Mucosa of rectum (tissue), 2 donors: ENCODE measurements at regions not wholly inside any gene's neighbourhood (a gene's known extent, or its start where the extent isn't known, plus 50 kb on each side); places are given as distances from the start of the nearest gene placed in this dataset.

Experiments used
- H3K27ac ChIP-seq, 2 donors: one replicate each; pipeline ENCODE4 v1.7.0; 2013; ENCODE audit warnings: inconsistent platforms in 2 of 2, low read depth in 2 of 2, low read length in 2 of 2
- H3K27me3 ChIP-seq, 2 donors: one replicate each; pipeline ENCODE4 v1.7.0; 2013; ENCODE audit warnings: low read length in 2 of 2; ENCODE audit not compliant: control insufficient read depth in 2 of 2, insufficient read depth in 2 of 2
- H3K36me3 ChIP-seq, 2 donors: one replicate each; pipeline ENCODE4 v1.7.0; 2013; ENCODE audit warnings: low read length in 2 of 2; ENCODE audit not compliant: control insufficient read depth in 2 of 2, insufficient read depth in 2 of 2
- H3K4me1 ChIP-seq, 2 donors: one replicate each; pipeline ENCODE4 v1.7.0; 2013; ENCODE audit warnings: low read length in 2 of 2, mild to moderate bottlenecking in 1 of 2; ENCODE audit not compliant: control insufficient read depth in 2 of 2, insufficient read depth in 2 of 2
- H3K4me3 ChIP-seq, 2 donors: one replicate each; pipeline ENCODE4 v1.7.0; 2013; ENCODE audit warnings: low read length in 2 of 2
- H3K9ac ChIP-seq, 2 donors: one replicate each; pipeline ENCODE4 v1.7.0; 2013; ENCODE audit warnings: low read length in 2 of 2, low read depth in 1 of 2, mild to moderate bottlenecking in 1 of 2
- H3K9me3 ChIP-seq, 2 donors: one replicate each; pipeline ENCODE4 v1.7.0; 2013; ENCODE audit warnings: low read length in 2 of 2; ENCODE audit not compliant: control insufficient read depth in 2 of 2
- donor health status: healthy.
- donor health status: Normal muscosa, but diverticular disease.

DNA sequence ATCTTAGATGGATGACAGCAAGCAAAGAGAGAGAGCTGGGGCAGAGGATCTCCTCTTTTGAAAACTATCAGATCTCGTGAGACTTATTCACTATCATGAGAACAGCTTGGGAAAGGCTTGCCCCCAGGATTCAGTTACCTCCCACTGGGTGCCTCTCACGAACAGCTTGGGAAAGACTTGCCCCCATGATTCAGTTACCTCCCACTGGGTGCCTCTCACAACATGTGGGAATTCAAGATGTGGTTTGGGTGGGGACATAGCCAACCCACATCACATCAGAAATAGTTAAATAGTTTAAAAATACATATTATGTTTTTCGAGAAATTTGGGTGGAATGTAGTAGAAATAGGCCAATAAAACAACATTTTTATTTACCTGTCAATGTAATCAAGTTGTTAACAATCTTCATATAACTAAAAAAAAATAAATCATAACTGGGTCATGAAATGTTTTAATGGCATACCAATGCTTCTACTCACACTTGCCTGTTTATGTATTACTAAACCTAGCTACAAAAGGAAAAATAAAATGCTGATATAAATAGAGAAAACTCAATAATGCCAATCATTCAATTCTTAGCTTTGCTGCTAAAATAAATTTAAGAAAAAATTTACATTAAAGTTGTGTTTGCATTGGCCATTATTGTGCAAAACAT lies 608.9 kb downstream of the SUCLG1 start:
- no peak overlapping the region for H3K4me3 ChIP-seq
- no peak overlapping the region for H3K9ac ChIP-seq
- H3K36me3 ChIP-seq: no peaks in the 10 kb centered on the region
- no peaks in the 10 kb centered on the region for H3K9me3 ChIP-seq
- no peaks in the 10 kb centered on the region for H3K27me3 ChIP-seq
- H3K27ac ChIP-seq: no peak overlapping the region
- H3K4me1 ChIP-seq: no peaks in the 10 kb centered on the region

DNA sequence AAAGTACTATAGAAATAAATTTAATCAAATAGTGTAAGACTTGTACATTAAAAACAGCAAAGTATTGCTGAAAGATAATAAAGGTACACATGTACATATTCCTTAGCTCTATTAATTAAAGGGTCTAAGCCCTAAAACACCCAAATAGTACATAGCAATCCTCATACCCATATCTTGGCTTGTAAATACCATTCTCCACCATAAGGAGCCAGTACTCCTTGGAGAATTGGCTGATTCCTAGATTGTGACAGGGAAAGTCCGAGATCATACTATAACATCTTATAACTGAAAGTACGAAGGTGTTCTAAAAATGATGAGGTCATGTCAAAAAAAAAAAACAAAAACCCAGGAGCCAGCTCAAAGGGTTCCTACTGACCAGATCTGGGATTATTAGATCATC lies 614.6 kb downstream of the SUCLG1 start:
- H3K36me3 ChIP-seq: no peaks in the 10 kb centered on the region
- no peak overlapping the region for H3K9ac ChIP-seq
- no peaks in the 10 kb centered on the region for H3K9me3 ChIP-seq
- H3K27ac ChIP-seq: no peak overlapping the region
- peaks cover 0 to 3% of the 10 kb centered on the region in 2 donors for H3K4me1 ChIP-seq
- H3K27me3 ChIP-seq: no peaks in the 10 kb centered on the region
- no peak overlapping the region for H3K4me3 ChIP-seq

DNA sequence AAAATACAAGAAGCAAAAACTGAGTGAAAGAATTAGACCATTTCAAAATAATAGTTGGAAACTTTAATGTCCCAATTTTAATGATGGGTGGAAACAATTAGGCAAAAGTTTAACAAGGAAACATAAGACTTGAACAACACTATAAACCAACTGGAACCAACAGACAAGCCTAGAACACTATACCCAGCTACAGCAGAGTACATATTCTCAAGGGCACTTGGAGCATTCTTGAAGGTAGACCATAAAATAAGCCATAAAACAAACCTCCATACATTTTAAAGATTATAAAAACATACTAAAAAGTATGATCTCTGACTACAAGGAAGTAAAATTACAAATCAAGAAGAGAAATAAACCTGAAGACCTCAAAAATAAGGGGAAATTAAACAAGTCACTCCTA lies 616.7 kb downstream of the SUCLG1 start:
- H3K9ac ChIP-seq: no peak overlapping the region
- H3K4me1 ChIP-seq: peaks cover 2 to 3% of the 10 kb centered on the region in 2 donors
- H3K36me3 ChIP-seq: no peaks in the 10 kb centered on the region
- H3K9me3 ChIP-seq: no peaks in the 10 kb centered on the region
- H3K27ac ChIP-seq: peak overlapping the region in 1 of 2 donors; percentile 22
- no peak overlapping the region for H3K4me3 ChIP-seq
- H3K27me3 ChIP-seq: no peaks in the 10 kb centered on the region

DNA sequence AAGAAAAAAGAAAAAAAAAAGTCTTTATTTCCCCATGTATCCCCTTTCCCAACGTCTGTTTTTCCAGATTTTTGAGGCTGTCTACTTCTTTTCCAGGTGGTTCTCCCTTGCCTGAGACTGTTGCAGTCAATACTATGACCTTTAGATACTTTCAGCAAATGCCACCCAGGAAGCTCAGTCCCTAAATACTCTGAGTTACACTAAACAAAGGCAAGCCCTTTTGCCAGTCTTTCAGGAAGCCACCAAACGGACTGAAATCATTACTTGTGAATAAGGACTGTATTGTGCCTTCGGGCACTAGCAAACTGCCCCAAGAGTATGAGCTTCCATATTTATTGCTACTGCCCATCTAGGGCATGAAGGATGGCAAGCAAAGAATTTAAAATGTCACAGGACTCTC lies 621.3 kb downstream of the SUCLG1 start:
- Histone ChIP-seq H3K27me3 (no peaks in the 10 kb centered on the region), H3K27ac (no peak overlapping the region), H3K4me3 (no peak overlapping the region), H3K4me1 (peaks cover under 1 to 2% of the 10 kb centered on the region in 2 donors), H3K9ac (no peak overlapping the region), H3K9me3 (no peaks in the 10 kb centered on the region), H3K36me3 (no peaks in the 10 kb centered on the region)

DNA sequence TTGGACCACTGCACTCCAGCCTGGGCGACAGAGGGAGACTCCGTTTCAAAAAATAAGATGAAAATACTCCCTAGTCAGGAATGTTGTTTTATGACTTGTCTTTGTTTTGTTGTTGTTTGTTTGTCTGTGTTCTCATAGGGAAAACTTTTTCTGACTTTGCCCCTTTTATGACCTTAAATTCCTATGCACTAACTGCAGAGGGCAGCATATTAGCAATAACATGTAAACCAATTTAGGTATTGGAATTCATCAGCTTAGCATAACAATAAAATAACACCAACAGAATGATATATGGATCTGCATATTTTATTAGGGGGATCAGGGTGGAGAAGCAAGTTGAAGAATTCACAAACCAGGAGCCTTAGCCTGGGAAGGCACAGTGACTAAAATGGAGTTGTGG lies 631.5 kb downstream of the SUCLG1 start:
- Histone ChIP-seq H3K27ac (no peak overlapping the region), H3K4me1 (no peaks in the 10 kb centered on the region), H3K9me3 (no peaks in the 10 kb centered on the region), H3K9ac (no peak overlapping the region), H3K4me3 (no peak overlapping the region), H3K36me3 (no peaks in the 10 kb centered on the region), H3K27me3 (no peaks in the 10 kb centered on the region)

DNA sequence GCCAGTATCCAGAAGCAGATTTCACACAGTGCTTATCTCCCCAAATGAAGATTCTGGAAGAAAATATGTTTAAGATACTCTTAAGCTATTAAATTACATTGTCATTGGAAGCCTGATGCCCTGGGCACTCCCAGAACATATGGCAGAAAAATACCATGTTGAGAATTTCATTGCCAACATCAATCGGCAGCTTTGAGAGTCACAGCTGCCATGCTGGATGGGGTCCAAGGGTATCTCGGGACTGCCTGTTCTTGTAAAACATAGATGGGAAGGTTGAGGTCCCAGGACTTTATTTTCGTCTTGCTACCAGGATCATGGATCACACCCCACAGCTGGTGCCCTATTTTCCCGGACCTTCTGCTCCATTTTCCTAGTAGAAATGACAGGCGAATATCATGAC lies 632.5 kb downstream of the SUCLG1 start:
- Histone ChIP-seq H3K36me3 (no peaks in the 10 kb centered on the region), H3K4me1 (no peaks in the 10 kb centered on the region), H3K27ac (no peak overlapping the region), H3K4me3 (no peak overlapping the region), H3K9ac (no peak overlapping the region), H3K27me3 (no peaks in the 10 kb centered on the region), H3K9me3 (no peaks in the 10 kb centered on the region)

DNA sequence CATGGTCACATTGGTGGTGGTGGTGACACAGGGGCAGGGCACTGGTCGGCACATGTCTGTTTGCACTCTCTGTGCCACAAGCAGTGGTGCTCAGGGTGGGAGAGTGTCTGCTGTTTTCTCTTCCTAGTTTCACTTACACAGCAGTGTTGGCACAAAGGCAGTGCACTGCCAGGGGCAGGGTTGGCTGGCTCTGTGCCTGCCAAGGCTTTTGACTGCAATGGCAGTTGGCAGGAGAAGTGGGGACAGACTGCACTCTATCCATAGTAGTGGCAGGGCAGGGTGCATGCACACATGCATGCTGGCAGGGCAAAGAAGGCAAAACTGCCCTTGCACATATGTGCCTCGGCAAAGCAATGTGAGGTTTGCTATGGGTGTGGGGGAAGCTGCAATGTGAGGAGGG lies 635.9 kb downstream of the SUCLG1 start:
- Histone ChIP-seq H3K36me3 (no peaks in the 10 kb centered on the region), H3K9me3 (no peaks in the 10 kb centered on the region), H3K9ac (no peak overlapping the region), H3K4me3 (no peak overlapping the region), H3K27ac (no peak overlapping the region), H3K4me1 (no peaks in the 10 kb centered on the region), H3K27me3 (no peaks in the 10 kb centered on the region)

DNA sequence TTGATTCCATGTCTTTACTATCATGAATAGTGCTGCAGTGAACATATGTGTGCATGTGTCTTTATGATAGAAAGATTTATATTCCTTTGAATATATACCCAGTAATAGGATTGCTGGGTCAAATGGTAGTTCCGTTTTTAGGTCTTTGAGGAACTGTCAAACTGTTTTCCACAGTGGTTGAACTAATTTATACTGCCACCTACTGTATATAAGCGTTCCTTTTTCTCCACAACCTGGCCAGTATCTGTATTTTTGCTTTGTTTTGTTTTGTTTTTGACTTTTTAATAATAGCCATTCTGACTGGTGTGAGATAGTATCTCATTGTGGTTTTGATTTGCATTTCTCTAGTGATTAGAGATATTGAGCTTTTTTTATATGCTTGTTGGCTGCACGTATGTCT lies 641.6 kb downstream of the SUCLG1 start:
- no peak overlapping the region for H3K9ac ChIP-seq
- no peaks in the 10 kb centered on the region for H3K36me3 ChIP-seq
- H3K4me3 ChIP-seq: no peak overlapping the region
- H3K4me1 ChIP-seq: no peaks in the 10 kb centered on the region
- H3K9me3 ChIP-seq: no peaks in the 10 kb centered on the region
- no peaks in the 10 kb centered on the region for H3K27me3 ChIP-seq
- no peak overlapping the region for H3K27ac ChIP-seq

DNA sequence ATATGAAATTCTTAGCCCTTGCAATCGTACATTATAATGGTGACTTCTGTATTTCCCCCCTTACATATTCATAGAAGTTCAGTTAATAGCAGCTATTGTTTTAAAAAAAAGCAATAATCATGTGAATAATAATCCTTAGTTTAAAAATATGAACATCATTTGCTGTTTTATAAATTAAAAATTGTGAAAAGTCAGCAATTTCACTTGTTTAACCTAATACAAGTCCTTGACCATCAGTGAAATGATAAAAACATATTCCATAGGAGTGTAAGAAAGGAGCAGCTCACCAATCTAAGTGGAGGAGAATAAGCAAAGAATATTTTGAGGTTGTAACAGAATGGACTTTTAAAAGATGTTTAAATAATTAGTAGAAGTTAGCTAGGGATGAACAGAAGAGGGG lies 650.2 kb downstream of the SUCLG1 start:
- Histone ChIP-seq H3K27ac (no peak overlapping the region), H3K4me1 (no peaks in the 10 kb centered on the region), H3K27me3 (no peaks in the 10 kb centered on the region), H3K36me3 (no peaks in the 10 kb centered on the region), H3K9ac (no peak overlapping the region), H3K9me3 (no peaks in the 10 kb centered on the region), H3K4me3 (no peak overlapping the region)

DNA sequence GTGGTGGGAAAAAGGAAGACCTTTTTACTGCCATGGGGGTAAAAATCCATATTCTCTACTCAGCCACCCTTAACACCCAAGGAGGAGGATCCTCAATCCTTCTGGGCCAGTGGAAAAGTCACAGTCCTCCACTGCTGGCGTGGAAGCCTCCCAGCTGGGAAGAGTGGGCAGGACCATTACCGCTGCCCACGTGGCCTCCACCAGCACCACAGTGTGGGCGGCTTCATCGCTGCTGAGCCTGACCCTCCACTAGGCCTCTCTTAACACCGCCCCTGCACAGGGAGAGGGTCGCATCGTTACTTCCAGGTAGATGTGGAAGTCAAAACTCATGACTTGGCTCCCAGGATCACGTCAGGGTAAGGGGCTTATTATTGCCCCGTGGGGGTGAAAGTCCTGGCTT lies 656.5 kb downstream of the SUCLG1 start:
- H3K4me1 ChIP-seq: no peaks in the 10 kb centered on the region
- H3K27me3 ChIP-seq: no peaks in the 10 kb centered on the region
- H3K9me3 ChIP-seq: no peaks in the 10 kb centered on the region
- H3K9ac ChIP-seq: no peak overlapping the region
- no peak overlapping the region for H3K27ac ChIP-seq
- no peaks in the 10 kb centered on the region for H3K36me3 ChIP-seq
- no peak overlapping the region for H3K4me3 ChIP-seq

DNA sequence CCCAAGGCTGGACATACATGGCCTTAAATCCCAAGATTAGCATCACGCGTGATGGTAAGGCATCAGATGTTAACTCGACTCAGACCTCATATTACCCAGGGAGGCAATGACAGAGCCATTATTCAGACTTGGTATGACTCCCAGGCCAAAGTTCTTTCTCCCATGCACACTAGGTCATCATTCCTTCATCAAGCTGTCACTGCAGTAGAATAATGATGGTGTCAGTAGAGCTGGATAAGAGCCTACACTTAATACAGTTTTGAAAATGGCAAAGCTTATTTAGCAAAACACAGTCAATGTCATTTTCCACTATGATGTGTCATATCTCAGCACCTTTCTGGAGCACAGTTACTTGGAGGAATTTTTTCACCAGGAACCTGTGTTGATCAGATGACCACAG lies 663.3 kb downstream of the SUCLG1 start:
- H3K36me3 ChIP-seq: no peaks in the 10 kb centered on the region
- H3K4me3 ChIP-seq: no peak overlapping the region
- no peak overlapping the region for H3K9ac ChIP-seq
- no peaks in the 10 kb centered on the region for H3K9me3 ChIP-seq
- no peak overlapping the region for H3K27ac ChIP-seq
- no peaks in the 10 kb centered on the region for H3K4me1 ChIP-seq
- H3K27me3 ChIP-seq: no peaks in the 10 kb centered on the region
